ENCODE measurements at regions not wholly inside any gene's neighbourhood (a gene's known extent, or its start where the extent isn't known, plus 50 kb on each side); places are given as distances from the start of the nearest gene placed in this dataset.

- TF ChIP-seq CTCF (IDR thresholded peaks at IDR 0.05) (no peak), POLR2A (IDR thresholded peaks at IDR 0.05) (no peak), EP300 (IDR thresholded peaks at IDR 0.05) (no peak), POLR2AphosphoS5 (IDR thresholded peaks at IDR 0.05) (no peak)
Measured at GRCh38 chr7:17042211-17042610, 160.4 kb upstream of the AGR3 start.

Data from sigmoid colon (tissue), 4 donors.